ENCODE measurements at regions not wholly inside any gene's neighbourhood (a gene's known extent, or its start where the extent isn't known, plus 50 kb on each side); places are given as distances from the start of the nearest gene placed in this dataset.

GRCh38 chr4:181258569-181258968 is 984.6 kb upstream of the TENM3 start:
- DNase-seq (ENCODE audit: extremely low read depth, low read depth): no peak

GRCh38 chr4:181259081-181259709 is 984.0 kb upstream of the TENM3 start:
- DNase-seq (ENCODE audit: extremely low read depth, low read depth): no peak
- TF ChIP-seq CTCF (IDR thresholded peaks at IDR 0.05; ENCODE audit: low read depth, low read length): no peak

More at GRCh38 chr4:181258569-181258968, 984.6 kb upstream of the TENM3 start:
- no peak for TF ChIP-seq CTCF (IDR thresholded peaks at IDR 0.05; ENCODE audit: low read depth, low read length)

GRCh38 chr4:181261279-181261678 is 981.9 kb upstream of the TENM3 start:
- DNase-seq (ENCODE audit: extremely low read depth, low read depth): no peak
- no peak for TF ChIP-seq CTCF (IDR thresholded peaks at IDR 0.05; ENCODE audit: low read depth, low read length)

GRCh38 chr4:181264893-181265292 is 978.3 kb upstream of the TENM3 start:
- no peak for TF ChIP-seq CTCF (IDR thresholded peaks at IDR 0.05; ENCODE audit: low read depth, low read length)
- no peak for DNase-seq (ENCODE audit: extremely low read depth, low read depth)

GRCh38 chr4:181265370-181265769 is 977.8 kb upstream of the TENM3 start:
- DNase-seq (ENCODE audit: extremely low read depth, low read depth): no peak
- TF ChIP-seq CTCF (IDR thresholded peaks at IDR 0.05; ENCODE audit: low read depth, low read length): no peak

GRCh38 chr4:181271116-181271640 is 972.0 kb upstream of the TENM3 start:
- DNase-seq (ENCODE audit: extremely low read depth, low read depth): no peak
- TF ChIP-seq CTCF (IDR thresholded peaks at IDR 0.05; ENCODE audit: low read depth, low read length): no peak

- no peak for TF ChIP-seq CTCF (IDR thresholded peaks at IDR 0.05; ENCODE audit: low read depth, low read length)
- no peak for DNase-seq (ENCODE audit: extremely low read depth, low read depth)
These were observed 970.8 kb upstream of the TENM3 start for GRCh38 chr4:181272422-181272821.
